ENCODE measurements at regions not wholly inside any gene's neighbourhood (a gene's known extent, or its start where the extent isn't known, plus 50 kb on each side); places are given as distances from the start of the nearest gene placed in this dataset.
"Not testable (repeated sequence)": the region's sequence is repeated elsewhere in the genome, so short reads cannot be mapped to it uniquely, and the experiment has no call there.

DNA sequence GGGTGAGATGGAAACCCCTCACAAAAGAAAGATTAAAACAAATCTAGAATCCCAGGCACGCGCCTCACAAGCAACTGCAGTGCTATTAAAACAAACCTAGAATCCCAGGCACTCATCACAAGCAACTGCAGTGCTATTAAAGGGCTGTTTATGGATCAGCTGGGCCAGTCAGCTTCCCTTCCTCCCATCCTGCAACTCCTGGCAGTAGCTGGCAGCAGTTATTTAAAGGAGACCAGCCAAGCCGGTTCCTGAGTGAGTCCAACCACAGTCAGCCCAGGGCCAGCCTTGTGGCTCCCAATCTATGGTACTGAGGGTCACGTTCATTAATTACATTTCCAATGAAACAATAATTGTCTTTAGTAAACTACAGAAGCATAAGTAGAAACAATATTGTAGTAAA, 1673.5 kb downstream of the SPATA31A7 start:
- BruUV-seq (replicated peaks); H3K9ac ChIP-seq (ENCODE audit: insufficient read depth, low read depth, low read length); ATAC-seq; H4K20me1 ChIP-seq (ENCODE audit: insufficient read depth, low read length); DNase-seq (ENCODE audit: low spot score); H3K79me2 ChIP-seq (ENCODE audit: insufficient read depth, low read length); H3K4me3 ChIP-seq (replicated peaks in 1 of 3; ENCODE audit: insufficient read depth in 1 of 3, low read depth in 2 of 3, low read length in 3 of 3); H3K27ac ChIP-seq (ENCODE audit: extremely low read length, insufficient read depth, low read length); POLR2A ChIA-PET; in situ Hi-C loops (cut with HindIII; ENCODE audit: extremely low pct_ligation_motif_present, low pct_unique_long_range_greater_than_20kb); H3K4me2 ChIP-seq (ENCODE audit: low read depth, low read length); CTCF ChIA-PET (ENCODE audit: low intra/inter-chr PET ratio, low total read pairs); H3K27me3 ChIP-seq (ENCODE audit: control insufficient read depth in 1 of 2, insufficient read depth in 2 of 2, low read length in 2 of 2); intact Hi-C loops (cut with micrococcal nuclease; ENCODE audit: unreplicated experiment); H2AFZ ChIP-seq (ENCODE audit: low read length); H3K9me3 ChIP-seq (ENCODE audit: low read length); FAIRE-seq; H3K36me3 ChIP-seq (replicated peaks in 1 of 2; ENCODE audit: control insufficient read depth in 1 of 2, insufficient read depth in 2 of 2, low read length in 2 of 2); H3K4me1 ChIP-seq (ENCODE audit: insufficient read depth, low read length): not testable (repeated sequence)
- 4% methylated on average over 4 of the region's 4 CpGs for WGBS (ENCODE audit: low lambda C conversion rate)

GRCh38 chr9:62863867-62864266, 1674.0 kb downstream of the SPATA31A7 start:
- CTCF ChIA-PET (ENCODE audit: low intra/inter-chr PET ratio, low total read pairs); ATAC-seq; intact Hi-C loops (cut with micrococcal nuclease; ENCODE audit: unreplicated experiment); H4K20me1 ChIP-seq (ENCODE audit: insufficient read depth, low read length); H3K9me3 ChIP-seq (ENCODE audit: low read length); H2AFZ ChIP-seq (ENCODE audit: low read length); H3K4me2 ChIP-seq (ENCODE audit: low read depth, low read length); FAIRE-seq; H3K9ac ChIP-seq (ENCODE audit: insufficient read depth, low read depth, low read length); H3K79me2 ChIP-seq (ENCODE audit: insufficient read depth, low read length); H3K4me1 ChIP-seq (ENCODE audit: insufficient read depth, low read length); in situ Hi-C loops (cut with HindIII; ENCODE audit: extremely low pct_ligation_motif_present, low pct_unique_long_range_greater_than_20kb); H3K27ac ChIP-seq (ENCODE audit: extremely low read length, insufficient read depth, low read length); BruUV-seq (replicated peaks); DNase-seq (ENCODE audit: low spot score); H3K4me3 ChIP-seq (replicated peaks in 1 of 3; ENCODE audit: insufficient read depth in 1 of 3, low read depth in 2 of 3, low read length in 3 of 3); H3K36me3 ChIP-seq (replicated peaks in 1 of 2; ENCODE audit: control insufficient read depth in 1 of 2, insufficient read depth in 2 of 2, low read length in 2 of 2); H3K27me3 ChIP-seq (ENCODE audit: control insufficient read depth in 1 of 2, insufficient read depth in 2 of 2, low read length in 2 of 2); POLR2A ChIA-PET: not testable (repeated sequence)
- 38% methylated on average over 8 of the region's 8 CpGs for WGBS (ENCODE audit: low lambda C conversion rate)

DNA sequence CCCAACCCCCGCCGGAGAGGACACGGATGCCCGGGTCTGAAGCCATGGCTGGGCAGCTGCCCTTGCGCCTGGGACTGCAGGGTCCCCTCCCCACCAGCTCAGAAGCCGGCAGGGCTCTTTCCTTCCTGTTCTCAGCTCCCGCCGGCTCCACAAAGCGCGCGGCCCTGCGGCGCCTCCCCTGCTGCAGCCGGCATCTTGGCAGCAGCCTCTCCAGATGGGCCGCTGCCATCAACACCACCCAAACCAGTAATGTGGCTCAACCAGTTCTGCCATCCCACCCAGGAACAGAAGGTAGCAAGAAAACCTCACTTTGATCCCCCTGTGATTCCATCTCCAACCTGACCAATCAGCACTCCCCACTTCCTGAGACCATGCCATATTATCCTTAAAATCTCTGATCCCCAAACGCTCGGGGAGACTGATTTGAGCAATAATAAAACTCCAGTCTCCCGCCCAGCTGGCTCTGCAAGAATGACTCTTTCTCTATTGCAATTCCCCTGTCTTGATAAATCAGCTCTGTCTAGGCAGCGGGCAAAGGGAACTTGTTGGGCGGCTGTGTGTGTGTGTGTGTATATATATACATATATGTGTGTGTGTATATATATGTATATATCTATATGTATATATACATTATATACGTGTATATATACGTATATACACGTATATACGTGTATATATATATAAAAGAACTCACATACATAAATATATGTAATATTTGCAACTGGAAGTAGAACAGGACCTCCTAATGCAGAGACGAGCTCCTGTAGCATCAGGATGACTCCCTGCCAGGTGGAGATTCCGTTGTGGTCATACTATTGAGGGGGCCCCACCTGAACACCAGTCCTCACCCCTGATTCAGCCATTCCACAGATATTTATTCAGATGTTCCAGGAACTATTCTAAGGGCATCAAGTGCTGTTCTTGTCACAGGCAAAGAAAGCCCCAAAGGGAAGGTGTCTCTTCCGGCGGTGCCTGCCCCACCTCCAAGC, 1674.9 kb downstream of the SPATA31A7 start:
- H3K36me3 ChIP-seq (replicated peaks in 1 of 2; ENCODE audit: control insufficient read depth in 1 of 2, insufficient read depth in 2 of 2, low read length in 2 of 2); CTCF ChIA-PET (ENCODE audit: low intra/inter-chr PET ratio, low total read pairs); intact Hi-C loops (cut with micrococcal nuclease; ENCODE audit: unreplicated experiment); FAIRE-seq; H3K4me2 ChIP-seq (ENCODE audit: low read depth, low read length); H3K4me3 ChIP-seq (replicated peaks in 1 of 3; ENCODE audit: insufficient read depth in 1 of 3, low read depth in 2 of 3, low read length in 3 of 3); in situ Hi-C loops (cut with HindIII; ENCODE audit: extremely low pct_ligation_motif_present, low pct_unique_long_range_greater_than_20kb); H2AFZ ChIP-seq (ENCODE audit: low read length); H3K79me2 ChIP-seq (ENCODE audit: insufficient read depth, low read length); H3K4me1 ChIP-seq (ENCODE audit: insufficient read depth, low read length); H3K27ac ChIP-seq (ENCODE audit: extremely low read length, insufficient read depth, low read length); H3K27me3 ChIP-seq (ENCODE audit: control insufficient read depth in 1 of 2, insufficient read depth in 2 of 2, low read length in 2 of 2); POLR2A ChIA-PET; H3K9ac ChIP-seq (ENCODE audit: insufficient read depth, low read depth, low read length); H3K9me3 ChIP-seq (ENCODE audit: low read length); H4K20me1 ChIP-seq (ENCODE audit: insufficient read depth, low read length); BruUV-seq (replicated peaks); DNase-seq (ENCODE audit: low spot score): not testable (repeated sequence)
- peak; percentile 67 for ATAC-seq
- WGBS (ENCODE audit: low lambda C conversion rate) = 27% methylated on average over 28 of the region's 28 CpGs

DNA sequence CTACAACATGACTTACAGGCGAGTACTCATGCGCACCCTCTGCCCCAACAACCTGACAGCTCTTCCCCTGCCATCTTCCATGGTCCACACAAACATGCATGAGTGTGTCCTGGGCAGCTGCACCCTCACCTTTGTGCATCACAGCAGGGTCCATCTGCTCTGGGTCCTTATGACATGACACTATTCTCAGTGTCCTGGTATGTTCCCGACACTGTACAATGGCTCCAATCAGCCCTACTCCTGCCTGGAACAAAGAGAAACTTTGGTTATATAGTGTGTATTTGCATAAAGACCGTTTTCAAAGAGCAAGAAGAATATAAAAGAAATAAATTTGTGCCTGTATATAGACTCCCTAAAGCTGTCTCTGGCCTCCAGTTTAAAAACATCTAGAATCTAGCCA, 1679.2 kb downstream of the SPATA31A7 start:
- H3K27me3 ChIP-seq (ENCODE audit: control insufficient read depth in 1 of 2, insufficient read depth in 2 of 2, low read length in 2 of 2) = peaks cover 2 to 14% of the 10 kb centered on the region in 2 experiments; a peak in 2 of 5 replicates
- BruUV-seq (replicated peaks); H3K9ac ChIP-seq (ENCODE audit: insufficient read depth, low read depth, low read length); H4K20me1 ChIP-seq (ENCODE audit: insufficient read depth, low read length); intact Hi-C loops (cut with micrococcal nuclease; ENCODE audit: unreplicated experiment); H3K4me3 ChIP-seq (replicated peaks in 1 of 3; ENCODE audit: insufficient read depth in 1 of 3, low read depth in 2 of 3, low read length in 3 of 3); H3K4me2 ChIP-seq (ENCODE audit: low read depth, low read length); H3K27ac ChIP-seq (ENCODE audit: extremely low read length, insufficient read depth, low read length); FAIRE-seq; POLR2A ChIA-PET; DNase-seq (ENCODE audit: low spot score); H3K9me3 ChIP-seq (ENCODE audit: low read length); in situ Hi-C loops (cut with HindIII; ENCODE audit: extremely low pct_ligation_motif_present, low pct_unique_long_range_greater_than_20kb); CTCF ChIA-PET (ENCODE audit: low intra/inter-chr PET ratio, low total read pairs); H2AFZ ChIP-seq (ENCODE audit: low read length); H3K4me1 ChIP-seq (ENCODE audit: insufficient read depth, low read length); H3K79me2 ChIP-seq (ENCODE audit: insufficient read depth, low read length); ATAC-seq; H3K36me3 ChIP-seq (replicated peaks in 1 of 2; ENCODE audit: control insufficient read depth in 1 of 2, insufficient read depth in 2 of 2, low read length in 2 of 2): not testable (repeated sequence)
- 0% methylated on average over 3 of the region's 4 CpGs for WGBS (ENCODE audit: low lambda C conversion rate)

All from HepG2 (cell line).